HTR-8/SVneo (cell line): ENCODE measurements at regions not wholly inside any gene's neighbourhood (a gene's known extent, or its start where the extent isn't known, plus 50 kb on each side); places are given as distances from the start of the nearest gene placed in this dataset.

Experiments used
- DNase-seq: peaks from one replicate; pipeline ENCODE4 v3.0.0; 2011; ENCODE audit warnings: low spot score, mixed read lengths; ENCODE audit not compliant: insufficient read length
- FAIRE-seq: peaks from 2 replicates; lab custom pipeline; 2011; peaks lifted over from hg19 to GRCh38; lab: Jason Lieb, UNC

DNA sequence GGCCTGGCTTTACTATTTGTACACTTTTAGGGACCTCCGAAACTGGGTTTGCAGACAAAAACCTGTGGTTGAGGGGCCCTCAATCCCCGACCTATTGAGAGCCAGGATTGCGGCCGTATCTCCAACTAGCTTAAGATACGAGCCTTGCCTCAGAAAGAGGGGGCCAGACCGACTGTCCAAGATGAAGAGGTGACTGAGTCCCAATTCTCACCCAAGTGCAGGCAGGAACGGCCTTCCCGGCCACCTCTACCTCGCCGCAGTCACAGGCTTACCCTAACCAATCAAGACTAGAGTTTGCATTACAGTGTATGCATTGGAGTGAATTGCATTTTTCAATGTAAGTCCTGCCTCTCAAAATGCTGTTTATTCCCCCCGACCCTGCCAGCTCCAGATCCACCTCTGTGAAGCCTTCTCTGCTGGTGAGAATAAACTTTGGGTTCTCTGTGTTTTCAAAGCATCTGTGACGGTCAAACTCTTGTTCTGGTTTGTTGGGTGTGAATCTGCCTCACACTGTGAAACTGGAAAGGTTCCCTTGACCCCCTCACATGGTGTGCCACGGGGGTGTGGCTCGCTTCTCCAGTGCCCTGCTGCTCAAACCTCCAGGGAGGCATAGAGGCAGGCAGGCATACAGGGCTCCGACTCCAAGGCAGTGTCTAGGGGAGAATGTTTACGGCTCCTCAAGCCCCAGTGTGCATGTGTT, 62.2 kb upstream of the WLS start:
- FAIRE-seq (no peak), DNase-seq (no peak)

DNA sequence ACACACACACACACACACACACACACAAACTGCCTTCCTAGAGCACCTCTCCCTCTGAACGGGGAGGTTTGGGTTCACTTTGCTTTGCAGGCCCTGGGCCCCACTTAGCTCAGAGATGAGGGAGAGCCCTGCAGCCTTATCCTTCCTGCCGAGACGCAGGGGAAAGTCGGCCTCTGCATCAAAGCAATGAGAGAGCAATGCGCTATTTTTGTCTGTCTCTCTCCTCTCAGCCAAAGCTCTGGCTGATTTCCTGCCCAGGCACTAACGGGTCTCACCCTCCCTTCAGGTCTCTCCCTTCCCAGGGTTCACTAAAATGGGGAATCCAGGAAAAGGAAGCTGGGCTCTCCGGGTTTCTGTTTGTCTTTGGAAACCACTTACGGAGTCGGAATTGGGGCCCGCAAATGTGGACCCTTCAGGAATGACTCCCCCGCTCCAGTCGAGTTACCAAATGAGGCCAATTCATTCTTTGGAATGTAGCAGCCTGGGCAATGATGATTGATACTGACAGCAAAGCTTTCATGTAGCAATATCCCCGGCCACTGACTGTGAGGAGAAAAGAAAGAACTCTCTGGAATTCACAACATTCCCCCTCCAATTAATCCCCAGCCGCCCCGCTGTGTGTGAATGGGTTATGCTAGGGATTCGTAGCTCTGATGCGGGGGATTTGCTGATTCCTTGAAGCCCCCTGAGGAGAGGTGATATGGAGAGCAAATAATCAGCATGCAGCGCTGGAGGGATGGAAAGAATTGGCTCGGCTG, 61.5 kb upstream of the WLS start:
- peak; percentile 50 for DNase-seq
- FAIRE-seq, result peak; percentile 4

DNA sequence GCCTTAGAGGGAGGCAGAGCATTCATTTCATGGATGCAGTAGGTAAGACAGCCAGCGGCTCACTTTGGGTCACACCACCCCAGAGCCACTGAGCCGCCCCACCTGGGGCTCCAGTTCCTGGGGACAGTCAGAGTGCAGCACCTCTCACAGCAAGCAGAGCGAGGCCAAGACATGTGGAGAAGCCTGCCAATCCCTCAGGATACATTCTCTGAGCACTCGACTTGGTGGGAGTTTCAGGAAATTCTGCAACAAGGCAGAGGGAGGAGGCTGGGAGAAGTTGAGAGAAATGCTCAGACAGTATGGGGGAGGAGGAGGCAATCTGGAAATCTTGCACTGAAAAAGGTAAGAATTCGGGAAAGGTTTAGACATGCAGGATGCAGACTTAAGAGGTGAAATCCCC, 60.8 kb upstream of the WLS start:
- DNase-seq, result no peak
- no peak for FAIRE-seq

DNA sequence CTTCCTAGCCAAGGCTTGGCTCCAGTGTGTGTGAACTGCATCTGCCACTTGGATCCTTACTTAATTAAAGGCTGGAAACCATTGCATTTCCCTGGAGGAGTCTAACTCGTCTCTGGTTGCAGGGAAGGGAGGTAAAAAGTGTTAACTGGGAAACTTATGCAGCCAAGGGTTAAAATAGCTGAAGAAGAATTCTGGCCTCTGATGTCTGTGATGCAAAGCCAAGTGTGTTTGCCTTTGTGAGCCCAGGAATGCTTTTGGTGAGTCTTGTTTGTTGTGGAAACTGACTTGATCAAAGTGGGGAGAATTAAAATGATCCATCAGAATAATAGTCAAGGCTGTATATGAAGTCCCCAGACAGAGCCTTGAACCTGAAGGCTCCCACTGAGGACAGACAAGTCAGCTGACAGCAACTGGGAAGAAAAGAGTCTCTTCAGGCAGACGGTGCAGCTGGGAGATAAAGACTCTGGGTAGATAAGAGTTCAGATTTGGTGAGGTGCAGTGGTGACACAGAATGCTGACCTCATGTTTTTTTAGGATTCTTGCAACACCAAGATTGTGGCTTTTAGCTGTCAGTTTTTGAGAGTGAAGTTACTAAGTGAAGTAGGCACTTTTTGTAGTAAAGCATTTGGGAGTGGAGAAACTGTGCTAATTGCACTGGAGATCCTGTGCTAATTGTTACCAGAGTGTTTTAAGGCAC, 59.5 kb upstream of the WLS start:
- FAIRE-seq, result no peak

DNA sequence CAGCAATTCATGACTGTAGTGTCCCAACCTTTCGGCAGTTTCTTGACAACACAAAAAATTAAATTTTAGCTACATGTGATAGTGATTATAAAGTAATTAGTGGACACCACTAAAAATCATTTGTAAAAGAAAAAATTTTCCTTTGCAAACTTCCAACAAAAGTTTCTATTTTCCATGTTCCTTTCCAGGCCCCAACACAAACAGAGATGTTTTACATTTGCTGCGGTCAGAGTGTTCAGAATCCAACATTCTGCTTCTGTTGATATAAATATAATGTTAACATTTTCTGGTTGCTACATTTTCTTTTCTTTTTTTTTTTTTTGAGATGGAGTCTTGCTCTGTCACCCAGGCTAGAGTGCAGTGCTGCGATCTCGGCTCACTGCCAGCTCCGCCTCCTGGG, 54.9 kb upstream of the WLS start:
- FAIRE-seq, result no peak
- DNase-seq, result no peak

More for the DNA sequence above, 59.5 kb upstream of the WLS start:
- DNase-seq, result no peak

DNA sequence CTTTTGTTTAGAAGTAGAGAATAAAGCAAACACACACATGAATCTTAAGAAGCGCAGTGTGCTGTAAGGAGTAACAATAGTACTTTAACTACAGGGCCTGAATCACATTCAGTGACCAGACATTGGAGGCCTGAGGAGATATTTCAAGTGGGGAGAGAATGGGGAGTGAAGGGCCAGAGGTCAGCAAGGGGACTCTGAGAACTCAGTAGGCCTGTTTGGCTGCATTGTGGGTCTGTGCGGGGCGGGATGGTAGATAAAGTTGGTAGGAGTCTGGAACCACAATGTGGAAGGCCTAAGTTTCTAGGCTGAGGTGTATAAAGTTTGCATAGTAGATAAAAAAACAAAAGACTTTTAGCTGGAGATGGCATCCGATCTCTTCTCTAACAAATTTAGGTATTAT, 52.7 kb upstream of the WLS start:
- FAIRE-seq (no peak), DNase-seq (no peak)

DNA sequence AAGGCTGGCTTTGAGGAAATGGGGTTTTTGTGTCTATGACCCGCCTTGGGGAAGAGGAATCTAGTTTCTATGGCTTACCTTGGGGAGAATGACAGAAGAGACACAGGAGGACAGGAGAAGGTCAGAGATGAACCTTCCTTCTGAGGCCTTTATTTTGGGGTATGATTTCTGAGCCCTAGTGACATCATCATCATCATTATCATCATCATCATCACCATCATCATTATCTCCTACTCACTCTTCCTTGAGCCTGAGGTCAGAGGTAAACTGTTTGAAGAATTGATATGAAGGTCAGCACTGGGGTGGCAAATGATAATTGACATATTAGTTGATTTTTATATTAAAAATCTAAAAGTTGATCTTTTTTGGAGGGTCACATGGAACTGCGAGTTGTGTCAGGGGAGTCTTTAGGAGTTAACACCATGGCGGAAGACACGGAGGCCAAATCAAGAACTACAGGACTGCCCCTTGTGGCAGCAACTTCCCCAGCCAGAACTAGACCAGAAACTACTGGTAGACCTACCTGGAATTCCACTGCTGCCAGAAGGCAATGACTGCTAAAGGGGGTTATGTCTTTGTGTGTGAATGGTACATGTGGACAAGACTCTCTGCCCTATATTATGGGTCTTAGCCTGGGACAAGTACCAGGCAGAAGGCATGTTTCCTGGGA, 49.8 kb upstream of the WLS start:
- FAIRE-seq, result no peak
- no peak for DNase-seq
